H1 (cell line): ENCODE measurements at regions not wholly inside any gene's neighbourhood (a gene's known extent, or its start where the extent isn't known, plus 50 kb on each side); places are given as distances from the start of the nearest gene placed in this dataset.

Experiments
- CTCF ChIA-PET: fragments of 300-600 bp; sonication (Branson Sonifier 250); formaldehyde crosslinking; loops from one replicate; lab custom pipeline; 2021; ENCODE audit not compliant: partially characterized antibody; lab: Charles Lee
- POLR2A ChIA-PET: fragments of 300-600 bp; sonication (Branson Sonifier 250); formaldehyde crosslinking; loops from one replicate; lab custom pipeline; 2021; ENCODE audit warnings: inconsistent platforms; ENCODE audit not compliant: partially characterized antibody; lab: Charles Lee
- DNase-seq, 2 experiments: peaks; one replicate each; pipeline versions ENCODE4 v3.0.0 to v3.0.0-alpha.2; 2010 to 2022; ENCODE audit warnings: low spot score in 2 of 2, low read depth in 1 of 2, mixed read lengths in 1 of 2
- FAIRE-seq: peaks from 2 replicates; lab custom pipeline; 2011; peaks lifted over from hg19 to GRCh38; lab: Jason Lieb, UNC
- H2AFZ ChIP-seq: 2 replicates; pipeline ENCODE4 v1.8.1; 2012; ENCODE audit warnings: low read length, inconsistent platforms
- H2AK5ac ChIP-seq: 2 replicates; pipeline ENCODE4 v1.6.1; 2013; ENCODE audit warnings: low read depth, low read length
- H2BK120ac ChIP-seq: replicated peaks from 2 replicates; pipeline ENCODE3; 2013; ENCODE audit warnings: low read depth, low read length, inconsistent platforms
- H2BK12ac ChIP-seq: 2 replicates; pipeline ENCODE4 v1.6.1; 2013; ENCODE audit warnings: low read depth, low read length
- H2BK15ac ChIP-seq: 2 replicates; pipeline ENCODE4 v1.6.1; 2013; ENCODE audit warnings: low read length
- H2BK20ac ChIP-seq: 2 replicates; pipeline ENCODE4 v1.6.1; 2013; ENCODE audit warnings: low read length
- H2BK5ac ChIP-seq: 2 replicates; pipeline ENCODE4 v1.6.1; 2013; ENCODE audit warnings: low read depth, low read length
- H3K14ac ChIP-seq: 2 replicates; pipeline ENCODE4 v1.6.1; 2013; ENCODE audit warnings: inconsistent platforms; ENCODE audit not compliant: insufficient read length
- H3K18ac ChIP-seq: 2 replicates; pipeline ENCODE4 v1.6.1; 2013; ENCODE audit warnings: low read length; ENCODE audit errors: extremely low read depth
- H3K23ac ChIP-seq: 2 replicates; pipeline ENCODE4 v1.6.1; 2013; ENCODE audit warnings: inconsistent platforms; ENCODE audit not compliant: insufficient read length
- H3K23me2 ChIP-seq: 2 replicates; pipeline ENCODE4 v1.6.1; 2013; ENCODE audit warnings: low read depth, low read length
- H3K27ac ChIP-seq: 2 replicates; pipeline ENCODE4 v1.6.1; 2011; ENCODE audit warnings: low read depth, low read length, inconsistent platforms
- H3K27me3 ChIP-seq, 4 experiments: replicated peaks in 1 of 4; 1 replicate in 1 of 4; 2 replicates in 3 of 4; pipeline versions ENCODE4 v1.6.1 to v1.8.1; 2011 to 2013; ENCODE audit warnings: low read length in 3 of 4, mild to moderate bottlenecking in 3 of 4, inconsistent platforms in 2 of 4, mixed read lengths in 2 of 4, moderate library complexity in 1 of 4; ENCODE audit not compliant: control insufficient read depth in 3 of 4, insufficient read depth in 3 of 4; ENCODE audit errors: extremely low read depth in 1 of 4
- H3K36me3 ChIP-seq, 4 experiments: 2 replicates each; pipeline versions ENCODE4 v1.6.1 to v1.8.1; 2011 to 2013; ENCODE audit warnings: mild to moderate bottlenecking in 4 of 4, low read length in 3 of 4, moderate library complexity in 2 of 4, control low read depth in 1 of 4, inconsistent platforms in 1 of 4; ENCODE audit not compliant: insufficient read depth in 4 of 4, control insufficient read depth in 2 of 4
- H3K4ac ChIP-seq: replicated peaks from 2 replicates; pipeline ENCODE3; 2013; ENCODE audit warnings: low read length, low read depth, mixed read lengths, inconsistent platforms; ENCODE audit not compliant: insufficient read length
- H3K4me1 ChIP-seq, 4 experiments: replicated peaks in 1 of 4; 1 replicate in 1 of 4; 2 replicates in 3 of 4; pipeline versions ENCODE4 v1.6.1 to v1.8.1; 2011 to 2013; ENCODE audit warnings: low read length in 3 of 4, inconsistent platforms in 2 of 4, mixed read lengths in 1 of 4; ENCODE audit not compliant: insufficient read depth in 4 of 4, control insufficient read depth in 3 of 4
- H3K4me2 ChIP-seq, 2 experiments: 2 replicates each; pipeline versions ENCODE4 v1.6.1 to v1.8.1; 2011 to 2013; ENCODE audit warnings: low read depth in 2 of 2, low read length in 2 of 2, control low read depth in 1 of 2, inconsistent platforms in 1 of 2, mild to moderate bottlenecking in 1 of 2; ENCODE audit not compliant: insufficient read depth in 1 of 2
- H3K4me3 ChIP-seq, 4 experiments: fragments of 200-600, 300-600 bp in 1 of 4; sonication (generic), shearing (Covaris generic), sonication (Bioruptor Twin) in 1 of 4; 2 replicates each; pipeline versions ENCODE4 v1.5.1 to v1.8.1; 2011 to 2016; ENCODE audit warnings: low read length in 4 of 4, low read depth in 3 of 4, control low read depth in 2 of 4, inconsistent platforms in 2 of 4, mild to moderate bottlenecking in 2 of 4, mixed read lengths in 1 of 4, moderate library complexity in 1 of 4; ENCODE audit not compliant: insufficient read depth in 2 of 4; ENCODE audit errors: extremely low read depth in 1 of 4
- H3K56ac ChIP-seq: replicated peaks from 2 replicates; pipeline ENCODE3; 2013; ENCODE audit warnings: low read depth, mild to moderate bottlenecking, mixed read lengths, low read length, inconsistent platforms; ENCODE audit not compliant: insufficient read length
- H3K79me1 ChIP-seq: 2 replicates; pipeline ENCODE4 v1.6.1; 2013; ENCODE audit warnings: low read depth, low read length, control low read depth
- H3K79me2 ChIP-seq, 2 experiments: 2 replicates each; pipeline versions ENCODE4 v1.6.1 to v1.8.1; 2012 to 2013; ENCODE audit warnings: low read length in 2 of 2, mild to moderate bottlenecking in 2 of 2, inconsistent platforms in 1 of 2; ENCODE audit not compliant: insufficient read depth in 2 of 2, control insufficient read depth in 1 of 2
- H3K9ac ChIP-seq, 4 experiments: replicated peaks in 1 of 4; 1 replicate in 1 of 4; 2 replicates in 3 of 4; pipeline versions ENCODE4 v1.6.1 to v1.8.1; 2011 to 2013; ENCODE audit warnings: low read depth in 3 of 4, low read length in 3 of 4, control low read depth in 2 of 4, mild to moderate bottlenecking in 2 of 4, moderate library complexity in 2 of 4, inconsistent platforms in 1 of 4; ENCODE audit errors: extremely low read depth in 1 of 4
- H3K9me3 ChIP-seq, 2 experiments: 2 replicates each; pipeline versions ENCODE4 v1.6.1 to v1.8.1; 2012 to 2013; ENCODE audit warnings: mild to moderate bottlenecking in 2 of 2, moderate library complexity in 2 of 2, control low read depth in 1 of 2, inconsistent platforms in 1 of 2, low read depth in 1 of 2, low read length in 1 of 2, mixed read lengths in 1 of 2; ENCODE audit not compliant: insufficient read depth in 2 of 2
- H4K20me1 ChIP-seq, 2 experiments: replicated peaks in 1 of 2; 2 replicates each; pipeline versions ENCODE3 to v1.8.1; 2011 to 2013; ENCODE audit warnings: inconsistent platforms in 2 of 2, low read length in 2 of 2, mild to moderate bottlenecking in 1 of 2; ENCODE audit not compliant: insufficient read depth in 2 of 2, control insufficient read depth in 1 of 2
- H4K5ac ChIP-seq: 2 replicates; pipeline ENCODE4 v1.6.1; 2013; ENCODE audit warnings: low read length, low read depth, mixed read lengths, inconsistent platforms; ENCODE audit not compliant: insufficient read length
- H4K8ac ChIP-seq: 2 replicates; pipeline ENCODE4 v1.8.0; 2013; ENCODE audit warnings: mild to moderate bottlenecking, moderate library complexity, low read length, inconsistent platforms; ENCODE audit not compliant: insufficient read depth; ENCODE audit errors: extremely low read depth
- H4K91ac ChIP-seq: replicated peaks from 2 replicates; pipeline ENCODE3; 2013; ENCODE audit warnings: low read length, mixed read lengths, inconsistent platforms; ENCODE audit not compliant: insufficient read length
- CHD1 ChIP-seq: IDR thresholded peaks from 2 replicates; pipeline ENCODE4 v1.6.1; 2012; ENCODE audit warnings: low read depth, low read length, improper control_type of control experiment
- CTBP2 ChIP-seq: IDR thresholded peaks from 2 replicates; pipeline ENCODE4 v1.7.0; 2011; ENCODE audit warnings: borderline replicate concordance, mild to moderate bottlenecking, moderate library complexity, mixed read lengths, low read length; ENCODE audit not compliant: insufficient read depth, insufficient read length
- MAX ChIP-seq: IDR thresholded peaks from 2 replicates; pipeline ENCODE4 v1.6.1; 2012; ENCODE audit warnings: inconsistent platforms
- NANOG ChIP-seq: IDR thresholded peaks from 2 replicates; pipeline ENCODE4 v1.6.1; 2011; ENCODE audit warnings: low read length, low read depth, mild to moderate bottlenecking, inconsistent platforms; ENCODE audit not compliant: insufficient read depth, poor library complexity, severe bottlenecking
- NRF1 ChIP-seq: IDR thresholded peaks from 2 replicates; pipeline ENCODE4 v1.6.1; 2011; ENCODE audit warnings: mild to moderate bottlenecking, low read depth, low read length, improper control_type of control experiment
- PHF8 ChIP-seq: fragments of 200-600 bp; sonication (generic); conservative IDR thresholded peaks from 2 replicates; pipeline ENCODE4 v1.7.1; 2012; ENCODE audit warnings: low read depth, mild to moderate bottlenecking, inconsistent platforms, low read length, moderate library complexity
- POLR2AphosphoS5 ChIP-seq: IDR thresholded peaks from 2 replicates; pipeline ENCODE4 v1.6.1; 2011; ENCODE audit warnings: low read depth, low read length
- POU5F1 ChIP-seq: IDR thresholded peaks from 2 replicates; pipeline ENCODE4 v1.6.1; 2011; ENCODE audit warnings: low read depth, mild to moderate bottlenecking, low read length, moderate library complexity
- SAP30 ChIP-seq: fragments of 300-600 bp; sonication (generic); IDR thresholded peaks from 2 replicates; pipeline ENCODE4 v1.7.1; 2012; ENCODE audit warnings: low read length, moderate library complexity, mild to moderate bottlenecking, inconsistent platforms; ENCODE audit not compliant: insufficient read depth, insufficient replicate concordance
- SP1 ChIP-seq: IDR thresholded peaks from 2 replicates; pipeline ENCODE4 v1.6.1; 2011; ENCODE audit warnings: low read depth, low read length
- SP4 ChIP-seq: IDR thresholded peaks from 2 replicates; pipeline ENCODE4 v1.6.1; 2012; ENCODE audit warnings: low read length, inconsistent platforms
- SRF ChIP-seq: IDR thresholded peaks from 2 replicates; pipeline ENCODE4 v1.6.1; 2011; ENCODE audit warnings: mild to moderate bottlenecking, low read depth, low read length, moderate library complexity
- TAF1 ChIP-seq: IDR thresholded peaks from 2 replicates; pipeline ENCODE4 v1.6.1; 2011; ENCODE audit warnings: mild to moderate bottlenecking, low read depth, low read length
- TCF12 ChIP-seq: IDR thresholded peaks from 2 replicates; pipeline ENCODE4 v1.6.1; 2011; ENCODE audit warnings: low read depth, mild to moderate bottlenecking, low read length
- WGBS, 2 experiments: shearing (Covaris generic) in 1 of 2; methylation state at CpG; one replicate each; pipeline versions ENCODE4 v1.1.6 to v1.1.7; 2013 to 2015; ENCODE audit warnings: low lambda C conversion rate in 2 of 2, mixed read lengths in 2 of 2, inconsistent platforms in 1 of 2, low coverage in 1 of 2, missing lambda C conversion rate in 1 of 2; ENCODE audit not compliant: insufficient replicate concordance in 2 of 2, insufficient coverage in 1 of 2, insufficient read length in 1 of 2; ENCODE audit errors: extremely low coverage in 1 of 2, missing lambda C conversion rate in 1 of 2; 5-methylcytosine and 5-hydroxymethylcytosine counted together

GRCh38 chr2:53512071-53512826, 255.4 kb upstream of the CHAC2 start:
- peaks cover 0 to 4% of the 10 kb centered on the region in 2 experiments; a peak in 1 of 4 replicates for H3K9me3 ChIP-seq
- no peaks in the 10 kb centered on the region for H3K79me1 ChIP-seq
- H4K8ac ChIP-seq, result no peak overlapping the region
- H3K27me3 ChIP-seq, result no peaks in the 10 kb centered on the region
- no peaks in the 10 kb centered on the region for H3K23me2 ChIP-seq
- 82% methylated on average over 4 of the region's 4 CpGs; no CpG with 5 or more reads in 1 of the 2 experiments for WGBS, 2 experiments
- no peaks in the 10 kb centered on the region for H3K36me3 ChIP-seq
- no peak overlapping the region for H3K4ac ChIP-seq
- no peak overlapping the region for H2BK5ac ChIP-seq
- H3K14ac ChIP-seq, result no peak overlapping the region
- H3K4me3 ChIP-seq, result no peak overlapping the region
- no peaks in the 10 kb centered on the region for H3K79me2 ChIP-seq
- CTCF ChIA-PET, result interaction anchor here (2.0 kb wide), 1 partner anchor 19 kb away, joined by 7 read pairs; no protein-coding TSS in a partner anchor
- H2AFZ ChIP-seq, result no peak overlapping the region
- no peak overlapping the region for H3K9ac ChIP-seq
- H3K18ac ChIP-seq, result no peak overlapping the region
- H4K91ac ChIP-seq, result no peak overlapping the region
- H4K20me1 ChIP-seq, result no peaks in the 10 kb centered on the region
- H3K4me1 ChIP-seq, result peaks cover 0 to 4% (median 0%) of the 10 kb centered on the region in 4 experiments; a peak in 1 of 7 replicates
- FAIRE-seq (no peak), DNase-seq (no peak)
- H4K5ac ChIP-seq, result no peak overlapping the region
- H3K23ac ChIP-seq, result no peak overlapping the region
- POLR2A ChIA-PET, result no interaction called here
- no peak overlapping the region for H2BK12ac ChIP-seq
- no peak overlapping the region for H2AK5ac ChIP-seq
- H3K56ac ChIP-seq, result no peak overlapping the region
- H2BK15ac ChIP-seq, result no peak overlapping the region
- H3K4me2 ChIP-seq, result no peak overlapping the region
- no peak overlapping the region for H2BK20ac ChIP-seq
- no peak overlapping the region for H2BK120ac ChIP-seq
- no peak overlapping the region for H3K27ac ChIP-seq
- TF ChIP-seq SP1, result no peak
- TF ChIP-seq PHF8, result no peak
- no peak for TF ChIP-seq TAF1
- TF ChIP-seq CHD1, result no peak
- no peak for TF ChIP-seq NRF1
- no peak for TF ChIP-seq SP4
- no peak for TF ChIP-seq POLR2AphosphoS5
- TF ChIP-seq SAP30, result no peak
- no peak for TF ChIP-seq NANOG
- no peak for TF ChIP-seq POU5F1
- TF ChIP-seq SRF, result no peak
- no peak for TF ChIP-seq MAX
- no peak for TF ChIP-seq TCF12
- no peak for TF ChIP-seq CTBP2
